H1 (cell line): ENCODE measurements at regions not wholly inside any gene's neighbourhood (a gene's known extent, or its start where the extent isn't known, plus 50 kb on each side); places are given as distances from the start of the nearest gene placed in this dataset.

Source experiments
- CTCF ChIA-PET: fragments of 300-600 bp; sonication (Branson Sonifier 250); formaldehyde crosslinking; loops from one replicate; lab custom pipeline; 2021; ENCODE audit not compliant: partially characterized antibody; lab: Charles Lee
- POLR2A ChIA-PET: fragments of 300-600 bp; sonication (Branson Sonifier 250); formaldehyde crosslinking; loops from one replicate; lab custom pipeline; 2021; ENCODE audit warnings: inconsistent platforms; ENCODE audit not compliant: partially characterized antibody; lab: Charles Lee
- DNase-seq, 2 experiments: peaks; one replicate each; pipeline versions ENCODE4 v3.0.0 to v3.0.0-alpha.2; 2010 to 2022; ENCODE audit warnings: low spot score in 2 of 2, low read depth in 1 of 2, mixed read lengths in 1 of 2
- FAIRE-seq: peaks from 2 replicates; lab custom pipeline; 2011; peaks lifted over from hg19 to GRCh38; lab: Jason Lieb, UNC
- H2AFZ ChIP-seq: 2 replicates; pipeline ENCODE4 v1.8.1; 2012; ENCODE audit warnings: low read length, inconsistent platforms
- H2AK5ac ChIP-seq: 2 replicates; pipeline ENCODE4 v1.6.1; 2013; ENCODE audit warnings: low read depth, low read length
- H2BK120ac ChIP-seq: replicated peaks from 2 replicates; pipeline ENCODE3; 2013; ENCODE audit warnings: low read depth, low read length, inconsistent platforms
- H2BK12ac ChIP-seq: 2 replicates; pipeline ENCODE4 v1.6.1; 2013; ENCODE audit warnings: low read depth, low read length
- H2BK15ac ChIP-seq: 2 replicates; pipeline ENCODE4 v1.6.1; 2013; ENCODE audit warnings: low read length
- H2BK20ac ChIP-seq: 2 replicates; pipeline ENCODE4 v1.6.1; 2013; ENCODE audit warnings: low read length
- H2BK5ac ChIP-seq: 2 replicates; pipeline ENCODE4 v1.6.1; 2013; ENCODE audit warnings: low read depth, low read length
- H3K14ac ChIP-seq: 2 replicates; pipeline ENCODE4 v1.6.1; 2013; ENCODE audit warnings: inconsistent platforms; ENCODE audit not compliant: insufficient read length
- H3K18ac ChIP-seq: 2 replicates; pipeline ENCODE4 v1.6.1; 2013; ENCODE audit warnings: low read length; ENCODE audit errors: extremely low read depth
- H3K23ac ChIP-seq: 2 replicates; pipeline ENCODE4 v1.6.1; 2013; ENCODE audit warnings: inconsistent platforms; ENCODE audit not compliant: insufficient read length
- H3K23me2 ChIP-seq: 2 replicates; pipeline ENCODE4 v1.6.1; 2013; ENCODE audit warnings: low read depth, low read length
- H3K27ac ChIP-seq: 2 replicates; pipeline ENCODE4 v1.6.1; 2011; ENCODE audit warnings: low read depth, low read length, inconsistent platforms
- H3K27me3 ChIP-seq, 4 experiments: replicated peaks in 1 of 4; 1 replicate in 1 of 4; 2 replicates in 3 of 4; pipeline versions ENCODE4 v1.6.1 to v1.8.1; 2011 to 2013; ENCODE audit warnings: low read length in 3 of 4, mild to moderate bottlenecking in 3 of 4, inconsistent platforms in 2 of 4, mixed read lengths in 2 of 4, moderate library complexity in 1 of 4; ENCODE audit not compliant: control insufficient read depth in 3 of 4, insufficient read depth in 3 of 4; ENCODE audit errors: extremely low read depth in 1 of 4
- H3K36me3 ChIP-seq, 4 experiments: 2 replicates each; pipeline versions ENCODE4 v1.6.1 to v1.8.1; 2011 to 2013; ENCODE audit warnings: mild to moderate bottlenecking in 4 of 4, low read length in 3 of 4, moderate library complexity in 2 of 4, control low read depth in 1 of 4, inconsistent platforms in 1 of 4; ENCODE audit not compliant: insufficient read depth in 4 of 4, control insufficient read depth in 2 of 4
- H3K4ac ChIP-seq: replicated peaks from 2 replicates; pipeline ENCODE3; 2013; ENCODE audit warnings: low read length, low read depth, mixed read lengths, inconsistent platforms; ENCODE audit not compliant: insufficient read length
- H3K4me1 ChIP-seq, 4 experiments: replicated peaks in 1 of 4; 1 replicate in 1 of 4; 2 replicates in 3 of 4; pipeline versions ENCODE4 v1.6.1 to v1.8.1; 2011 to 2013; ENCODE audit warnings: low read length in 3 of 4, inconsistent platforms in 2 of 4, mixed read lengths in 1 of 4; ENCODE audit not compliant: insufficient read depth in 4 of 4, control insufficient read depth in 3 of 4
- H3K4me2 ChIP-seq, 2 experiments: 2 replicates each; pipeline versions ENCODE4 v1.6.1 to v1.8.1; 2011 to 2013; ENCODE audit warnings: low read depth in 2 of 2, low read length in 2 of 2, control low read depth in 1 of 2, inconsistent platforms in 1 of 2, mild to moderate bottlenecking in 1 of 2; ENCODE audit not compliant: insufficient read depth in 1 of 2
- H3K4me3 ChIP-seq, 4 experiments: fragments of 200-600, 300-600 bp in 1 of 4; sonication (generic), shearing (Covaris generic), sonication (Bioruptor Twin) in 1 of 4; 2 replicates each; pipeline versions ENCODE4 v1.5.1 to v1.8.1; 2011 to 2016; ENCODE audit warnings: low read length in 4 of 4, low read depth in 3 of 4, control low read depth in 2 of 4, inconsistent platforms in 2 of 4, mild to moderate bottlenecking in 2 of 4, mixed read lengths in 1 of 4, moderate library complexity in 1 of 4; ENCODE audit not compliant: insufficient read depth in 2 of 4; ENCODE audit errors: extremely low read depth in 1 of 4
- H3K56ac ChIP-seq: replicated peaks from 2 replicates; pipeline ENCODE3; 2013; ENCODE audit warnings: low read depth, mild to moderate bottlenecking, mixed read lengths, low read length, inconsistent platforms; ENCODE audit not compliant: insufficient read length
- H3K79me1 ChIP-seq: 2 replicates; pipeline ENCODE4 v1.6.1; 2013; ENCODE audit warnings: low read depth, low read length, control low read depth
- H3K79me2 ChIP-seq, 2 experiments: 2 replicates each; pipeline versions ENCODE4 v1.6.1 to v1.8.1; 2012 to 2013; ENCODE audit warnings: low read length in 2 of 2, mild to moderate bottlenecking in 2 of 2, inconsistent platforms in 1 of 2; ENCODE audit not compliant: insufficient read depth in 2 of 2, control insufficient read depth in 1 of 2
- H3K9ac ChIP-seq, 4 experiments: replicated peaks in 1 of 4; 1 replicate in 1 of 4; 2 replicates in 3 of 4; pipeline versions ENCODE4 v1.6.1 to v1.8.1; 2011 to 2013; ENCODE audit warnings: low read depth in 3 of 4, low read length in 3 of 4, control low read depth in 2 of 4, mild to moderate bottlenecking in 2 of 4, moderate library complexity in 2 of 4, inconsistent platforms in 1 of 4; ENCODE audit errors: extremely low read depth in 1 of 4
- H3K9me3 ChIP-seq, 2 experiments: 2 replicates each; pipeline versions ENCODE4 v1.6.1 to v1.8.1; 2012 to 2013; ENCODE audit warnings: mild to moderate bottlenecking in 2 of 2, moderate library complexity in 2 of 2, control low read depth in 1 of 2, inconsistent platforms in 1 of 2, low read depth in 1 of 2, low read length in 1 of 2, mixed read lengths in 1 of 2; ENCODE audit not compliant: insufficient read depth in 2 of 2
- H4K20me1 ChIP-seq, 2 experiments: replicated peaks in 1 of 2; 2 replicates each; pipeline versions ENCODE3 to v1.8.1; 2011 to 2013; ENCODE audit warnings: inconsistent platforms in 2 of 2, low read length in 2 of 2, mild to moderate bottlenecking in 1 of 2; ENCODE audit not compliant: insufficient read depth in 2 of 2, control insufficient read depth in 1 of 2
- H4K5ac ChIP-seq: 2 replicates; pipeline ENCODE4 v1.6.1; 2013; ENCODE audit warnings: low read length, low read depth, mixed read lengths, inconsistent platforms; ENCODE audit not compliant: insufficient read length
- H4K8ac ChIP-seq: 2 replicates; pipeline ENCODE4 v1.8.0; 2013; ENCODE audit warnings: mild to moderate bottlenecking, moderate library complexity, low read length, inconsistent platforms; ENCODE audit not compliant: insufficient read depth; ENCODE audit errors: extremely low read depth
- H4K91ac ChIP-seq: replicated peaks from 2 replicates; pipeline ENCODE3; 2013; ENCODE audit warnings: low read length, mixed read lengths, inconsistent platforms; ENCODE audit not compliant: insufficient read length
- BCL11A ChIP-seq, 2 experiments: IDR thresholded peaks; one replicate each; pipeline ENCODE4 v1.6.1; 2011; ENCODE audit warnings: low read depth in 2 of 2, low read length in 2 of 2, mild to moderate bottlenecking in 2 of 2
- CEBPB ChIP-seq: IDR thresholded peaks from 2 replicates; pipeline ENCODE4 v1.6.1; 2012; ENCODE audit warnings: low read depth, low read length
- CHD1 ChIP-seq: IDR thresholded peaks from 2 replicates; pipeline ENCODE4 v1.6.1; 2012; ENCODE audit warnings: low read depth, low read length, improper control_type of control experiment
- HDAC6 ChIP-seq: IDR thresholded peaks from one replicate; pipeline ENCODE4 v1.7.1; 2012; ENCODE audit warnings: low read depth, mild to moderate bottlenecking, inconsistent platforms, low read length, moderate library complexity
- JUN ChIP-seq: IDR thresholded peaks from 2 replicates; pipeline ENCODE4 v1.6.1; 2011; ENCODE audit warnings: low read depth, mild to moderate bottlenecking, improper control_type of control experiment, low read length
- KDM1A ChIP-seq: fragments of 200-600, 300-600 bp; sonication (generic); IDR thresholded peaks from 2 replicates; pipeline ENCODE4 v1.7.1; 2016; ENCODE audit warnings: mild to moderate bottlenecking, low read length, borderline replicate concordance
- PHF8 ChIP-seq: fragments of 200-600 bp; sonication (generic); conservative IDR thresholded peaks from 2 replicates; pipeline ENCODE4 v1.7.1; 2012; ENCODE audit warnings: low read depth, mild to moderate bottlenecking, inconsistent platforms, low read length, moderate library complexity
- SAP30 ChIP-seq: fragments of 300-600 bp; sonication (generic); IDR thresholded peaks from 2 replicates; pipeline ENCODE4 v1.7.1; 2012; ENCODE audit warnings: low read length, moderate library complexity, mild to moderate bottlenecking, inconsistent platforms; ENCODE audit not compliant: insufficient read depth, insufficient replicate concordance
- SIRT6 ChIP-seq: IDR thresholded peaks from one replicate; pipeline ENCODE4 v1.7.1; 2012; ENCODE audit warnings: low read length, inconsistent platforms
- TAF7 ChIP-seq: optimal IDR thresholded peaks from 2 replicates; pipeline ENCODE3; 2011; ENCODE audit warnings: low read depth, mild to moderate bottlenecking, inconsistent platforms, low read length, moderate library complexity, borderline replicate concordance
- WGBS, 2 experiments: shearing (Covaris generic) in 1 of 2; methylation state at CpG; one replicate each; pipeline versions ENCODE4 v1.1.6 to v1.1.7; 2013 to 2015; ENCODE audit warnings: low lambda C conversion rate in 2 of 2, mixed read lengths in 2 of 2, inconsistent platforms in 1 of 2, low coverage in 1 of 2, missing lambda C conversion rate in 1 of 2; ENCODE audit not compliant: insufficient replicate concordance in 2 of 2, insufficient coverage in 1 of 2, insufficient read length in 1 of 2; ENCODE audit errors: extremely low coverage in 1 of 2, missing lambda C conversion rate in 1 of 2; 5-methylcytosine and 5-hydroxymethylcytosine counted together
- TF ChIP-seq, protein P1 (sequence below): IDR thresholded peaks from 2 replicates; pipeline ENCODE4 v1.6.1; 2012; ENCODE audit warnings: inconsistent platforms

- Histone ChIP-seq H3K27ac (no peak overlapping the region), H2AK5ac (no peak overlapping the region), H3K14ac (no peak overlapping the region), H2BK12ac (no peak overlapping the region), H3K4me3 (no peak overlapping the region), H3K18ac (no peak overlapping the region), H4K5ac (no peak overlapping the region), H2BK5ac (no peak overlapping the region), H4K91ac (no peak overlapping the region), H2AFZ (no peak overlapping the region), H3K4me2 (no peak overlapping the region), H4K8ac (no peak overlapping the region), H2BK15ac (no peak overlapping the region), H2BK120ac (no peak overlapping the region), H3K4me1 (no peaks in the 10 kb centered on the region), H2BK20ac (no peak overlapping the region), H3K79me1 (no peaks in the 10 kb centered on the region), H4K20me1 (no peaks in the 10 kb centered on the region), H3K9ac (no peak overlapping the region), H3K4ac (no peak overlapping the region), H3K27me3 (no peaks in the 10 kb centered on the region), H3K23me2 (no peaks in the 10 kb centered on the region), H3K56ac (no peak overlapping the region), H3K36me3 (no peaks in the 10 kb centered on the region), H3K9me3 (no peaks in the 10 kb centered on the region), H3K23ac (no peak overlapping the region), H3K79me2 (no peaks in the 10 kb centered on the region)
- POLR2A ChIA-PET: no interaction called here
- DNase-seq: no peak
- 94% methylated on average over 6 of the region's 6 CpGs; no CpG with 5 or more reads in 1 of the 2 experiments for WGBS, 2 experiments
- TF ChIP-seq HDAC6 (no peak), CEBPB (no peak), TAF7 (no peak), SIRT6 (no peak), SAP30 (no peak), CHD1 (no peak), BCL11A (IDR thresholded peaks at IDR 0.05; ENCODE audit: low read depth in 2 of 2, low read length in 2 of 2) (no peak), PHF8 (no peak), JUN (no peak), KDM1A (no peak)
- TF ChIP-seq, protein P1, sequence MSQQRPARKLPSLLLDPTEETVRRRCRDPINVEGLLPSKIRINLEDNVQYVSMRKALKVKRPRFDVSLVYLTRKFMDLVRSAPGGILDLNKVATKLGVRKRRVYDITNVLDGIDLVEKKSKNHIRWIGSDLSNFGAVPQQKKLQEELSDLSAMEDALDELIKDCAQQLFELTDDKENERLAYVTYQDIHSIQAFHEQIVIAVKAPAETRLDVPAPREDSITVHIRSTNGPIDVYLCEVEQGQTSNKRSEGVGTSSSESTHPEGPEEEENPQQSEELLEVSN: no peak
- CTCF ChIA-PET: no interaction called here
- no peak for FAIRE-seq
Observed at GRCh38 chrX:7216981-7217587, 69.1 kb upstream of the PUDP start.
